Esophagus mucosa (tissue), 1 donor: ENCODE measurements at regions not wholly inside any gene's neighbourhood (a gene's known extent, or its start where the extent isn't known, plus 50 kb on each side); places are given as distances from the start of the nearest gene placed in this dataset.
"Not testable (repeated sequence)": the region's sequence is repeated elsewhere in the genome, so short reads cannot be mapped to it uniquely, and the experiment has no call there.

ENCODE experiments used
- ATAC-seq: fragments of 200-7000 bp; cut with Tn5 transposase; one replicate; pipeline ENCODE4 v1.9.1; 2020
- donor health status: DM: yes; HTN: yes; CAD: no.

GRCh38 chr13:44848920-44849676 lies 140.2 kb downstream of the NUFIP1 start:
- ATAC-seq: no peak

DNA sequence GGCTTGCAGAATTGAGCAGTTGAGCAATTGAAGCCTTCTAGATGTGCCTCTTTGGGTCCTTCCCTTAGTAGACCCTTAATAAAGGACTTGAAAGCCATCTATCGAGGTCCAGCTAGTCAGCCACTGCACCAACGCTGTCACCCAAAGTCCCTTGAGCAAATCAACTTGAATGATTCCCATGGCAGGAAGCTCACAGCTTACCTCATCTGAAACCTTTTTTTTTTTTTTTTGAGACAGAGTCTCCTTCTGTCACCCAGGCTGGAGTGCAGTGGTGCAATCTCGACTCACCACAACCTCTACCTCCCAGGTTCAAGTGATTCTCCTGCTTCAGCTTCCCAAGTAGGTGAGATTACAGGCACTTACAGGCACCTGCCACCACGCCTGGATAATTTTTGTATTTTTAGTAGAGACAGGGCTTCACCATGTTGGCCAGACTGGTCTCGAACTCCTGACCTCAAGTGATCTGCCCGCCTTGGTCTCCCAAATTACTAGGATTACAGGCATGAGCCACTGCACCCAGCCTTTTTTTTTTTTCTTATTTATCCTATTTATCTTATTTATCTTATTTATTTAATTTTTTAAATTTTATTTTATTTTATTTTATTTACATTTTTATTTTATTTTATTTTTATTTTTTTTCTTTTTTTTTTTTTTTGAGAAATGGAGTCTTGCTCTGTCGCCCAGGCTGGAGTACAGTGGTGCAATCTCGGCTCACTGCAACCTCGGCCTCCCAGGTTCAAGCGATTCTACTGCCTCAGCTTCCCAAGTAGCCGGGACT lies 143.8 kb downstream of the NUFIP1 start:
- not testable (repeated sequence) for ATAC-seq

DNA sequence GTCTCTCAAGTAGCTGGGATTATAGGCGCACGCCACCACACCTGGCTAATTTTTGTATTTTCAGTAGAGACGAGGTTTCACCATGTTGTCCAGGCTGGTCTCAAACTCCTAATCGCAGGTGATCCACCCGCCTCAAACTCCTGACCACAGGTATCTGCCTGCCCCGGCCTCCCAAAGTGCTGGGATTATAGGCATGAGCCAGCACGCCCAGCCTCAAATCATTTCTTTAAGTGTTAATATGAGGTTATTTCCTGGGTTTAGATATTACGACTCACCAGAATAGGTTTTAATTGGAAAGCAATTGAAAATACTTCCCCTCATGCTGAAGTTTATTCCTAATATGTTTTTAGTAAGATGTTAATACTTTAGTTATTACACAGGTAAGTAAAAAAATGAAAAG lies 144.5 kb downstream of the NUFIP1 start:
- ATAC-seq: no peak

- ATAC-seq: no peak
Observed at GRCh38 chr13:44843403-44843802, 145.9 kb downstream of the NUFIP1 start.

DNA sequence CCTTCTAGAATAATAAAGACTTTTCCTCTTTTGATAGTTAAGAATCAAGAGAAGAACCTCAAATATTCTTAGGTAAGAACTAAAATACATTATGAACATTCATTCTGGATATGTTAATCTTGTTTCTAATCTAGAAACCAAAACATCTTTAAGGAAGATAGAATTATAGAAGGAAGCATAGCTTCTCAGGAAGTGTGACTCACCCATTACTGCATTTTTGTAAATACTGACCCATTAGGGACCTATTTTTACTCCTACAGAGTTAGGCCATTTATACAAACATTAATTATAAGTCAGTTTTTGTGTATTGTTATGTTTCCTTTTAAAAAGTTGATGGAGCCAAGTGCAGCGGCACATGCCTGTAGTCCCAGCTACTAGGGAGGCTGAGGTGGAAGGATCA lies 147.1 kb downstream of the NUFIP1 start:
- no peak for ATAC-seq

- no peak for ATAC-seq
Observed at GRCh38 chr13:44840131-44840530, 149.1 kb downstream of the NUFIP1 start.

- no peak for ATAC-seq
Observed at GRCh38 chr13:44837250-44837649, 152.0 kb downstream of the NUFIP1 start.

- no peak for ATAC-seq
Observed at GRCh38 chr13:44834404-44834803, 154.9 kb downstream of the NUFIP1 start.

DNA sequence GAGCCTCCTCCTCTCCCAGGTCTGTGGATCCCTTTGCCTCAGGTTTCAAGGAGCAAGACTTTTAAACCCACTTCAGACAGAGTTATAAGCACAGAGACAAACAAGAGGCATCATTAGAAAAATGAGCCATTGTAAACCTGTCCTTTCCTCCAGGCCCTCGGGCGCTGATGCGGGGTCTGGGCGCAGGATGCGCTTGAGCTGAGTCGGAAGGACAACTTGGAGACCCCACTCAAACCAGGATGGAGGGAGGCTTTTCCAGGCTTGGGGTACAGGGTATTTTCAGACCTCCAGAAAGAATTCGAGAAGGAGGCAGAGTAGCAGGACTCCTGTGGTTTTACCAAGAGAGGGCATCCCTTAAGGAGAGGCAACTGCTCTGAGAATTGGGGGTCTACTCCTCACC lies 155.6 kb downstream of the NUFIP1 start:
- ATAC-seq: no peak

DNA sequence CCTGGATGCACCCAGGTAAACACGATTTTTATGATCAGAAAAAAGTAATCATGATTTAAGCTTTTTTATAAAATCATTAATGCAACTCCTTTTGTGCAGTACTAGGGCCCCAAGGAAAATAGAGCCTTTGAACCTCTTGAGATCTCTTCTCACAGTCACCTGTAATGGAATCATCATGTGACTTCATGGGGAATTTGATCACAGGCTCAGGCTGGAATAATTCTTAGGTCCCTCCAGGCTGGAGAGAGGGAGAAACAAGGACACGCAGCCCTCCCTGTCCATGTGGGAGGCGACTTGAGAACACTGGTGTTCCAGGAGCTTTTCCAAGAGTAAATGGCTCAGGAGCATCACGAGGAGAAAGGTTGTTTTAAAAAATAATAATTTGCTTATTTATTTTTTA lies 156.1 kb downstream of the NUFIP1 start:
- ATAC-seq: no peak

- no peak for ATAC-seq
Observed at GRCh38 chr13:44826591-44827350, 162.5 kb downstream of the NUFIP1 start.

GRCh38 chr13:44825953-44826352 lies 163.3 kb downstream of the NUFIP1 start:
- no peak for ATAC-seq

GRCh38 chr13:44823555-44823954 lies 165.7 kb downstream of the NUFIP1 start:
- not testable (repeated sequence) for ATAC-seq

GRCh38 chr13:44822291-44822690 lies 167.0 kb downstream of the NUFIP1 start:
- ATAC-seq: no peak

DNA sequence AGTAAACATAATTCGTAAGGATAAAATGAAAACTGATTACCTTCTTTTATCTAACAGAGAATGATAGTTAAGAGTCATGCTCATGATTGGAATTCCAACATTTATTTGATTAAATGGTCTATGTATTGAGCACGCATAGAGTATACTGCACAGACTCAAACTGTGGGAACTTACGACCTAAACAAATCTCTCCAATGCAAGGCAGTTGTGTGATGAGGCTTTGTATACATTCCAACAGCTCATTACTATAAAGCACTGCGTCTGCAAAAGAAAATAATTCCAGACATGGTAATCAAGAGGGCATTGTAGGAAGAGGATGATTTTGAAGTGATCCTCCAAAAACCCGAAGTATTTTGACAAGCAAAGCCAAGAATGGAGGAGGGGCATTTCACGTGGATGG lies 169.5 kb downstream of the NUFIP1 start:
- no peak for ATAC-seq

DNA sequence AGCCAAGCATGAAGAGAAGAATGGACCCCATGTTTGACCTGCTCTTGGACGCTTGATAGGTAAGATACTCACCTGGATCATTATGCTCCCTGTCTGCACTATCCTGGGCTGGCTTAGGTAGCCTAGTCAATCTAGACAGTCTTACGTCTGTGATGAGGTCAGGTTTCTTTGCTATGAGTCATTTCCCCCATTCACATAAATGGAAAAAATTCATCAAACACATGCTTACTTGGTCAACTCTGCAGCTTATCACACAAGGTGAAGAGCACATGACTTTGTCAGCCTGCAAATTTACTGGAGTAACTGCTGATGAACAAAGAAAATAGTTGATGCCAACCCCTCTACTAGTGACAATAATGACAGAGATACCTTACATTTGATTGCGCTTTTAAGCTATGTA lies 170.0 kb downstream of the NUFIP1 start:
- ATAC-seq: no peak

DNA sequence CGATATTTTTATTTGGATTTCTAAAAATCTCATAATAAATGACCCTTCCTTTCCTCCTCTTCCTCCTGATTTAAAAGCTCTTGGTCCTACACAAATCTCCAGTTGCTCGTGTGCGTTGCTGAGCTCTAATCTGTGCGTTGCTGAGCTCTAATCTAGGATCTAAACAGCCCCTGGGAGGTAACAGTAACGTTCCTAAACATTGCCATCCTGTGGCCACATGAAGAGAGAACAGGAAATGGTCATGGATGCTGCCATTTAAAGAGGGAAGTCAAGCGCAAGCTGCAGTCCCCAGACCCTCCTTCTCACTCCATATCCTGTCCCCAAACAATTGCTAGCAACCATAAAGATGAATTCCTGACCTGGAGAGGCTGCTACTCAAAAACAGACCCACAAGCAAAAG lies 170.8 kb downstream of the NUFIP1 start:
- no peak for ATAC-seq

DNA sequence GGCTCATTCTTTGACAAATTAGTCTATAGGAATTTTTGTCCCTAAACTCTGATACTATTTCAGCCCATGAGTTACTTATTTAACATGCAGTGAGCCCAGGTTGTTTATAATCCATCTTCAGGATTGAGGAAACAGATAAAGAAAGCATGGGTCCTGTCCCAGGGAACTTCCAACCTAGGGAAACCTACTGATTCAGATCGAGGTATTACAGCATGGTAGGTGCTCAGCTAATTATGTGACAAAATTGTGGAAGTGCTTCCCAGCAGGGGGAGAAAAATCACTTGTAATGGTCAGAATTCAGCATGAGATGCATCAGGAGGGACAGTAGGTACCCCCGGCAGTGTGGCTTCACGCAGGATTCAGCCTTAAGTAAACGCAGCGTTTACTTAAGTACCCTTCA lies 171.3 kb downstream of the NUFIP1 start:
- ATAC-seq: no peak

- ATAC-seq: peak; percentile 25
Observed at GRCh38 chr13:44817131-44817671, 172.1 kb downstream of the NUFIP1 start.

DNA sequence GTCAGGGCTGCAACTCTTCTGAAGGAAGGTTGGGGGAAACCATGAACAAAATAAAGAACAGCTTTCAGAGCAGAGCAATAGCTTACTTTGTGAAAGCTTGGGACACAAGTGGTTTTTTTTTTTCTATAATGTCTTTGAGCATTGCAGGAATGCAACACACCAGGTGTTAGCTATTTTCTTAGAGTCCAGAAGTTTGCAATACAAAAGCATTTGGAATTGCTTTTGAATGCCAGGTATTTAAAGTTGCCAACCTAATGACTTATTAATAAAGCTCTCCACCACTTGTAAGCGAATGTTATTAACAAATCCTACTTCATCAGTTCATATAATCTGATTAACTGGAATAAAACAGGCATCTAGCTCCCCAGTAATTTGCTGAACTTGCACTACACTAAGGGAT lies 172.6 kb downstream of the NUFIP1 start:
- ATAC-seq: no peak

GRCh38 chr13:44815623-44816022 lies 173.6 kb downstream of the NUFIP1 start:
- peak; percentile 92 for ATAC-seq

DNA sequence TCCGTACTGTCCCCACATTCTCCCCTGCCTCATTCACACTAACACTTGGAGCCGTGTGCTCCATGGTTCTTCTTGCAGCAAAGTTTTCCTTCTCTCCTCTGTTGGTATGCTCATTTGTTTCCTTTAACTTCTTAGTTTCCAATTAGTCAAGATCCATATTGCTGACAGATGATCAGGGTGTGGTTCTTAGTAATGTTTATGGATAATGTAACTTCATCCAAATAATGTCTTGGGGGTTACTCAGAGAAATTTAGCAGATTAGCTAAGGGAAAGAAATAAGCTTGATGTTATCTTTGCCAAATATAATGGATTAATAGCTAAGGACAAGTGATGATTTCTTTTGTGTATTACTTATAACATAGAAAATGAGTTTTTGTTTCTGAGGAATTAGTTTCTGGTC lies 174.4 kb downstream of the NUFIP1 start:
- no peak for ATAC-seq

DNA sequence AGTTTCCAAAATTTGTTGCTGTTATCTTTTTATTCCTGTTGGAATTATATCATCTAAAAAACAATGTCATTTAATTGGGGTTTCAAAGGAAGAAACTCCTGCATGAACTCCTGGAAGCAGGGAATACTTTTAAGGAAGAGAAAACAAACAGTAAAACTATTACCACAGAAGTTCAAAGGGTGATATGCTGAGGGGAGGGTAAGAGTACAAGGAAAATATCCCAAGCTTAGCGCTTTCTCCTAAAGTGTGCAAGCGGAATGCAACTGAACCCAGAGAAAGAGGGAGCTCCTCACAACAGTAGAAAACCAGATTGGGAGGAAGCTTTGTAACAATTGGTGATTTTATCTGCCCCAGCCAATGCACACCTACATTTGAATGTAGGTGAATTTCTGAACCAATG lies 175.1 kb downstream of the NUFIP1 start:
- no peak for ATAC-seq
